GM12878 (cell line): ENCODE measurements at regions not wholly inside any gene's neighbourhood (a gene's known extent, or its start where the extent isn't known, plus 50 kb on each side); places are given as distances from the start of the nearest gene placed in this dataset.

ENCODE experiments used
- ATAC-seq: fragments of 200-7000 bp; cut with Tn5 transposase; 3 replicates; pipeline ENCODE4 v1.9.1; 2020; ENCODE audit warnings: mild to moderate bottlenecking, moderate library complexity
- BruUV-seq: library from RNA; stranded (reverse); fragments of 400-500 nt; replicated peaks from 2 replicates; lab custom pipeline; 2021; lab: Mats Ljungman, UMichigan
- CTCF ChIA-PET: fragments of 300-600 bp; sonication (Branson Sonifier 250); formaldehyde crosslinking; extraction: SDS; loops from one replicate; lab custom pipeline; 2021; ENCODE audit warnings: inconsistent platforms; lab: Yijun Ruan, JAX
- POLR2A ChIA-PET: fragments of 350-600 bp; formaldehyde crosslinking; extraction: SDS; loops from one replicate; lab custom pipeline; 2021; ENCODE audit warnings: inconsistent platforms; lab: Charles Lee
- RAD21 ChIA-PET: fragments of 300-600 bp; sonication (Branson Sonifier 250); formaldehyde crosslinking; loops from one replicate; lab custom pipeline; 2023; ENCODE audit warnings: antibody characterized with exemption; ENCODE audit not compliant: unreplicated experiment; lab: Charles Lee
- SMC1A ChIA-PET: fragments of 300-600 bp; sonication (Branson Sonifier 250); formaldehyde crosslinking; loops from one replicate; lab custom pipeline; 2023; ENCODE audit not compliant: unreplicated experiment, uncharacterized antibody; lab: Charles Lee
- DNase-seq: peaks from one replicate; pipeline ENCODE4 v3.0.0-alpha.2; 2011; ENCODE audit warnings: low read depth, low spot score
- FAIRE-seq: peaks from 3 replicates; lab custom pipeline; 2011; peaks lifted over from hg19 to GRCh38; lab: Jason Lieb, UNC
- H2AFZ ChIP-seq: 2 replicates; pipeline ENCODE4 v1.6.0; 2011; ENCODE audit warnings: low read depth, low read length, control low read depth; ENCODE audit not compliant: control insufficient read depth
- H3K27ac ChIP-seq: 2 replicates; pipeline ENCODE4 v1.5.1; 2011; ENCODE audit warnings: control low read depth; ENCODE audit not compliant: control insufficient read depth, insufficient read depth
- H3K27me3 ChIP-seq, 2 experiments: replicated peaks in 1 of 2; 2 replicates each; pipeline versions ENCODE4 v1.6.0 to v1.6.1; 2011; ENCODE audit warnings: low read length in 1 of 2; ENCODE audit not compliant: control insufficient read depth in 2 of 2, insufficient read depth in 2 of 2
- H3K36me3 ChIP-seq, 2 experiments: 2 replicates each; pipeline ENCODE4 v1.5.1; 2011; ENCODE audit warnings: low read length in 1 of 2; ENCODE audit not compliant: control insufficient read depth in 2 of 2, insufficient read depth in 2 of 2
- H3K4me1 ChIP-seq: 2 replicates; pipeline ENCODE4 v1.6.1; 2011; ENCODE audit warnings: mild to moderate bottlenecking, low read length, moderate library complexity, mixed read lengths; ENCODE audit not compliant: control insufficient read depth, insufficient read depth
- H3K4me2 ChIP-seq: 2 replicates; pipeline ENCODE4 v1.6.0; 2011; ENCODE audit warnings: control low read depth; ENCODE audit not compliant: control insufficient read depth, insufficient read depth
- H3K4me3 ChIP-seq: fragments of 200-600 bp; sonication (generic); 2 replicates; pipeline ENCODE4 v1.5.1; 2016
- H3K79me2 ChIP-seq: 2 replicates; pipeline ENCODE4 v1.6.0; 2011; ENCODE audit warnings: low read length; ENCODE audit not compliant: control insufficient read depth, insufficient read depth
- H3K9ac ChIP-seq: 2 replicates; pipeline ENCODE4 v1.8.0; 2011; ENCODE audit warnings: low read length, control low read depth, mixed read lengths; ENCODE audit not compliant: control insufficient read depth, insufficient read depth
- H3K9me3 ChIP-seq: replicated peaks from 3 replicates; pipeline ENCODE4 v1.5.1; 2011; ENCODE audit warnings: mild to moderate bottlenecking, low read length; ENCODE audit not compliant: control insufficient read depth, insufficient read depth
- H4K20me1 ChIP-seq: 2 replicates; pipeline ENCODE4 v1.6.0; 2011; ENCODE audit not compliant: control insufficient read depth, insufficient read depth
- DPF2 ChIP-seq: fragments of 450-650 bp; IDR thresholded peaks from 2 replicates; pipeline ENCODE4 v1.6.1; 2017; ENCODE audit warnings: mild to moderate bottlenecking
- EP300 ChIP-seq, 2 experiments: fragments of 150-350 bp in 1 of 2; IDR thresholded peaks; 2 replicates each; pipeline ENCODE4 v1.6.1; 2011 to 2012; ENCODE audit warnings: low read depth in 2 of 2, low read length in 2 of 2, borderline replicate concordance in 1 of 2, improper control_type of control experiment in 1 of 2, inconsistent platforms in 1 of 2; ENCODE audit not compliant: control insufficient read depth in 1 of 2
- NR2C1 ChIP-seq: fragments of 450-650 bp; IDR thresholded peaks from 2 replicates; pipeline ENCODE4 v1.6.1; 2017; ENCODE audit warnings: antibody characterized with exemption, mild to moderate bottlenecking, moderate library complexity
- SIN3A ChIP-seq: IDR thresholded peaks from 2 replicates; pipeline ENCODE4 v1.6.1; 2012; ENCODE audit warnings: low read depth, low read length, improper control_type of control experiment
- ZNF24 ChIP-seq: fragments of 450-650 bp; IDR thresholded peaks from 2 replicates; pipeline ENCODE4 v1.6.1; 2017; ENCODE audit warnings: antibody characterized with exemption, mild to moderate bottlenecking
- ZNF384 ChIP-seq: IDR thresholded peaks from 2 replicates; pipeline ENCODE4 v1.6.1; 2012; ENCODE audit warnings: low read depth, mild to moderate bottlenecking, low read length, improper control_type of control experiment, borderline replicate concordance
- WGBS: methylation state at CpG from one replicate; pipeline ENCODE4 v1.1.6; 2016; ENCODE audit warnings: low lambda C conversion rate; ENCODE audit not compliant: insufficient replicate concordance, insufficient coverage; ENCODE audit errors: missing lambda C conversion rate; 5-methylcytosine and 5-hydroxymethylcytosine counted together
- in situ Hi-C: fragments of 300-500 bp; cut with MboI; formaldehyde crosslinking; loops from 9 replicates; pipeline ENCODE4 v1.14.3; 2018; ENCODE audit warnings: mixed read lengths
- intact Hi-C: fragments of 100-400 bp; cut with micrococcal nuclease; formaldehyde crosslinking; loops from one replicate; pipeline ENCODE4 v1.14.2; 2022; ENCODE audit not compliant: unreplicated experiment
- TF ChIP-seq, protein P1 (sequence below): fragments of 150-350 bp; IDR thresholded peaks from 2 replicates; pipeline ENCODE4 v1.6.1; 2014; ENCODE audit warnings: mild to moderate bottlenecking, low read depth, low read length
- TF ChIP-seq, protein P2 (sequence below): fragments of 450-650 bp; IDR thresholded peaks from 2 replicates; pipeline ENCODE4 v1.6.1; 2017; ENCODE audit warnings: mild to moderate bottlenecking, moderate library complexity

DNA sequence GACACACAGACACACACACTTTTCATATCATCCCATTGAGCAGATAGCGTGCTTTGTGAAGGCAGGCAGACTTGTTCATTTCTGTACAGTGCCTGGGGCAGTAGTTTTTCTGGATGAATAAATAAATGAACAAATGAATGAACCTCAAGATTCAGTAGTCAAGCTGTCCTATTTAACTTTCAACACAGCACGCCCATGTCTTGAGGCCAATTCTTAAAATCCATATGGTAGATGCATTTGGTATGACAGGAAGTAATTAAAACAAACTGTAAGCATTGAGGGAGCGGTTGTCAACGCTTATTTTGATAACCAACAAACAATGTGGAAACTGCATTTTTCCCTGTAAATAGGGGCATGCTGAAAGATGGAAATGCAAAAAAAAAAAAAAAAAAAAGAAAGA, 80.0 kb upstream of the BNC1 start:
- Histone ChIP-seq H3K9ac (no peak overlapping the region), H3K9me3 (no peaks in the 10 kb centered on the region), H2AFZ (no peak overlapping the region), H3K4me2 (no peak overlapping the region), H3K4me3 (no peak overlapping the region), H4K20me1 (no peaks in the 10 kb centered on the region), H3K27me3 (peaks cover 1 to 5% of the 10 kb centered on the region in 2 experiments; a peak in 2 of 4 replicates), H3K27ac (no peak overlapping the region), H3K79me2 (no peaks in the 10 kb centered on the region), H3K36me3 (no peaks in the 10 kb centered on the region), H3K4me1 (no peaks in the 10 kb centered on the region)
- ChIA-PET POLR2A (no interaction called here), SMC1A (no interaction called here), CTCF (no interaction called here), RAD21 (no interaction called here)
- intact Hi-C loops, result no loop called here
- DNase-seq, result no peak
- no peak for ATAC-seq
- WGBS, result 51% methylated on average over 4 of the region's 4 CpGs
- in situ Hi-C loops, result no loop called here
- TF ChIP-seq ZNF384, result no peak
- no peak for TF ChIP-seq SIN3A
- no peak for TF ChIP-seq ZNF24
- TF ChIP-seq, protein P1, sequence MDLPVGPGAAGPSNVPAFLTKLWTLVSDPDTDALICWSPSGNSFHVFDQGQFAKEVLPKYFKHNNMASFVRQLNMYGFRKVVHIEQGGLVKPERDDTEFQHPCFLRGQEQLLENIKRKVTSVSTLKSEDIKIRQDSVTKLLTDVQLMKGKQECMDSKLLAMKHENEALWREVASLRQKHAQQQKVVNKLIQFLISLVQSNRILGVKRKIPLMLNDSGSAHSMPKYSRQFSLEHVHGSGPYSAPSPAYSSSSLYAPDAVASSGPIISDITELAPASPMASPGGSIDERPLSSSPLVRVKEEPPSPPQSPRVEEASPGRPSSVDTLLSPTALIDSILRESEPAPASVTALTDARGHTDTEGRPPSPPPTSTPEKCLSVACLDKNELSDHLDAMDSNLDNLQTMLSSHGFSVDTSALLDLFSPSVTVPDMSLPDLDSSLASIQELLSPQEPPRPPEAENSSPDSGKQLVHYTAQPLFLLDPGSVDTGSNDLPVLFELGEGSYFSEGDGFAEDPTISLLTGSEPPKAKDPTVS, result no peak
- TF ChIP-seq EP300 (IDR thresholded peaks at IDR 0.05; ENCODE audit: borderline replicate concordance in 1 of 2, control insufficient read depth in 1 of 2, low read depth in 2 of 2, low read length in 2 of 2), result no peak
- TF ChIP-seq, protein P2, sequence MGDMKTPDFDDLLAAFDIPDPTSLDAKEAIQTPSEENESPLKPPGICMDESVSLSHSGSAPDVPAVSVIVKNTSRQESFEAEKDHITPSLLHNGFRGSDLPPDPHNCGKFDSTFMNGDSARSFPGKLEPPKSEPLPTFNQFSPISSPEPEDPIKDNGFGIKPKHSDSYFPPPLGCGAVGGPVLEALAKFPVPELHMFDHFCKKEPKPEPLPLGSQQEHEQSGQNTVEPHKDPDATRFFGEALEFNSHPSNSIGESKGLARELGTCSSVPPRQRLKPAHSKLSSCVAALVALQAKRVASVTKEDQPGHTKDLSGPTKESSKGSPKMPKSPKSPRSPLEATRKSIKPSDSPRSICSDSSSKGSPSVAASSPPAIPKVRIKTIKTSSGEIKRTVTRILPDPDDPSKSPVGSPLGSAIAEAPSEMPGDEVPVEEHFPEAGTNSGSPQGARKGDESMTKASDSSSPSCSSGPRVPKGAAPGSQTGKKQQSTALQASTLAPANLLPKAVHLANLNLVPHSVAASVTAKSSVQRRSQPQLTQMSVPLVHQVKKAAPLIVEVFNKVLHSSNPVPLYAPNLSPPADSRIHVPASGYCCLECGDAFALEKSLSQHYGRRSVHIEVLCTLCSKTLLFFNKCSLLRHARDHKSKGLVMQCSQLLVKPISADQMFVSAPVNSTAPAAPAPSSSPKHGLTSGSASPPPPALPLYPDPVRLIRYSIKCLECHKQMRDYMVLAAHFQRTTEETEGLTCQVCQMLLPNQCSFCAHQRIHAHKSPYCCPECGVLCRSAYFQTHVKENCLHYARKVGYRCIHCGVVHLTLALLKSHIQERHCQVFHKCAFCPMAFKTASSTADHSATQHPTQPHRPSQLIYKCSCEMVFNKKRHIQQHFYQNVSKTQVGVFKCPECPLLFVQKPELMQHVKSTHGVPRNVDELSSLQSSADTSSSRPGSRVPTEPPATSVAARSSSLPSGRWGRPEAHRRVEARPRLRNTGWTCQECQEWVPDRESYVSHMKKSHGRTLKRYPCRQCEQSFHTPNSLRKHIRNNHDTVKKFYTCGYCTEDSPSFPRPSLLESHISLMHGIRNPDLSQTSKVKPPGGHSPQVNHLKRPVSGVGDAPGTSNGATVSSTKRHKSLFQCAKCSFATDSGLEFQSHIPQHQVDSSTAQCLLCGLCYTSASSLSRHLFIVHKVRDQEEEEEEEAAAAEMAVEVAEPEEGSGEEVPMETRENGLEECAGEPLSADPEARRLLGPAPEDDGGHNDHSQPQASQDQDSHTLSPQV, result no peak
- TF ChIP-seq NR2C1, result no peak
- TF ChIP-seq DPF2, result no peak
- FAIRE-seq, result no peak
- BruUV-seq, result no TSS peak
